ENCODE measurements at regions not wholly inside any gene's neighbourhood (a gene's known extent, or its start where the extent isn't known, plus 50 kb on each side); places are given as distances from the start of the nearest gene placed in this dataset.

DNA sequence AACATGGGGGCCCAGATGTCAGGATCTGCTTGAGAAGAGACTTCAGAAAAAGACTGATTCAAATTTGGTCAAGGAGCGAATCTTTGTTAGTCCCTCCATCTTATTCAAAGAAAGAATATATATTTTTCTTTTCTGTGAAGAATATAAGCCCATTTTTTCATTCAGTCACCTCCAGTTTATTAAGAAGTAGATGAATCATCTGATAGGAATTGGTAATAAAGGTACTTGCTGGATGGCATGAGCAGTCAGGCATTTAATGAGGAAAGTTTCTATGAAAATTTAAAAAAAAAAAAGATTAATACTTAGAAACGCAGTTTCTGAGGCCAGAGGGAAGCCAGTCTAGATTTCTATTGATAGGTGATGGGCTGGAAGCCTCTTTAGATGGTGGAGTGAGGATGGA lies 373.1 kb upstream of the SMC2 start:
- TF ChIP-seq CEBPB (IDR thresholded peaks at IDR 0.05; ENCODE audit: low read depth), result no peak
- TF ChIP-seq CTCF (IDR thresholded peaks at IDR 0.05 in 2 of 3, conservative IDR thresholded peaks at IDR 0.05 in 1 of 3; ENCODE audit: borderline replicate concordance in 1 of 3, insufficient read depth in 1 of 3, low read depth in 2 of 3, low read length in 2 of 3), result no peak
- no peak for TF ChIP-seq MAX (IDR thresholded peaks at IDR 0.05)
- no peak for TF ChIP-seq YY1 (IDR thresholded peaks at IDR 0.05; ENCODE audit: extremely low read depth, insufficient replicate concordance, low read depth, low read length)
- TF ChIP-seq EZH2 (IDR thresholded peaks at IDR 0.05), result no peak
- TF ChIP-seq POLR2AphosphoS5 (IDR thresholded peaks at IDR 0.05; ENCODE audit: low read depth, low read length), result no peak
- TF ChIP-seq, protein P1, sequence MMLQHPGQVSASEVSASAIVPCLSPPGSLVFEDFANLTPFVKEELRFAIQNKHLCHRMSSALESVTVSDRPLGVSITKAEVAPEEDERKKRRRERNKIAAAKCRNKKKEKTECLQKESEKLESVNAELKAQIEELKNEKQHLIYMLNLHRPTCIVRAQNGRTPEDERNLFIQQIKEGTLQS (IDR thresholded peaks at IDR 0.05), result no peak
